Breast epithelium (tissue), 4 donors: ENCODE measurements at regions not wholly inside any gene's neighbourhood (a gene's known extent, or its start where the extent isn't known, plus 50 kb on each side); places are given as distances from the start of the nearest gene placed in this dataset.

Experiments
- DNase-seq, 2 donors: peaks; one replicate each; pipeline ENCODE4 v3.0.0-alpha.2; 2019; ENCODE audit warnings: low spot score in 2 of 2
- H3K27ac ChIP-seq, 2 donors: fragments of 200-600 bp; sonication (generic) in 1 of 2; one replicate each; pipeline ENCODE4 v1.5.1; 2016 to 2019; ENCODE audit warnings: mild to moderate bottlenecking in 1 of 2
- H3K27me3 ChIP-seq, 2 donors: fragments of 200-600 bp; sonication (generic) in 1 of 2; one replicate each; pipeline versions ENCODE4 v1.5.1 to v1.6.0; 2017 to 2019; ENCODE audit warnings: control low read depth in 1 of 2, mild to moderate bottlenecking in 1 of 2
- H3K36me3 ChIP-seq: fragments of 200-600 bp; one replicate; pipeline ENCODE4 v1.5.1; 2019
- H3K4me1 ChIP-seq, 2 donors: fragments of 200-600 bp; sonication (generic); one replicate each; pipeline ENCODE4 v1.5.1; 2016 to 2019; ENCODE audit warnings: control low read depth in 1 of 2
- H3K4me3 ChIP-seq, 3 donors: fragments of 200-600 bp; sonication (generic); 1 replicate in 2 of 3; 2 replicates in 1 of 3; pipeline ENCODE4 v1.5.1; 2016 to 2019; ENCODE audit warnings: mild to moderate bottlenecking in 3 of 3, moderate library complexity in 2 of 3
- H3K9me3 ChIP-seq, 2 donors: fragments of 200-600 bp; sonication (generic) in 1 of 2; one replicate each; pipeline ENCODE4 v1.5.1; 2016 to 2019; ENCODE audit warnings: control low read depth in 1 of 2
- POLR2A ChIP-seq: fragments of 450-650 bp; IDR thresholded peaks from one replicate; pipeline ENCODE4 v1.6.1; 2016; ENCODE audit warnings: antibody characterized with exemption, mild to moderate bottlenecking, moderate library complexity
- POLR2AphosphoS5 ChIP-seq, 3 donors: sonication (generic); formaldehyde crosslinking; IDR thresholded peaks; one replicate each; pipeline ENCODE4 v1.6.1; 2017; ENCODE audit warnings: antibody characterized with exemption in 3 of 3
- intact Hi-C: fragments of 100-400 bp; cut with DNase I; formaldehyde crosslinking; loops from one replicate; pipeline ENCODE4 v1.15.1; 2023; ENCODE audit warnings: low total_unique reads
- TF ChIP-seq, protein P1 (sequence below), 3 donors: fragments of 450-650 bp; IDR thresholded peaks; one replicate each; pipeline ENCODE4 v1.5.1; 2016 to 2017; ENCODE audit warnings: antibody characterized with exemption in 3 of 3, mild to moderate bottlenecking in 3 of 3, moderate library complexity in 3 of 3

DNA sequence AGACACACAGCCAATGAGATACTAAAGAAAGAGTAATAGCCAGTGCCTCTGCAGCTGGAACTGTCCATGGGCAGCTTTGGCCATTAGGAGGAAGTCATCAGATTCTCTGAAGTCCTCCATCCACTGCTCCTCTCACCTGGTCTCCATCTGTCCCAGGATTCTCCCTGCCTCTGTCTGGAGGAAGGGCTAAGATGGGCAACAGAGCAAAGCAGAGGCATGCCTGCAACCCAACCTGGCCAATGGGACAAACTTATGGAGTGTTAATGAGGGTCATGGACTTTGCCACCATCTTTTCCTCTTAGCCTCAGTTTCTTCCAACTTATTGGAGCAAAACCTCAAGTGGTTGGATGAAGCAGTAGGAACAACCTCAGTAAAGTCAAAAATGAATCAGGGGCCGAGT, 91.5 kb upstream of the SIX3 start:
- H3K27ac ChIP-seq: no peak overlapping the region
- H3K27me3 ChIP-seq: peaks cover 0 to 3% of the 10 kb centered on the region in 2 donors
- TF ChIP-seq POLR2AphosphoS5 (IDR thresholded peaks at IDR 0.05) (no peak), POLR2A (no peak)
- TF ChIP-seq, protein P1, sequence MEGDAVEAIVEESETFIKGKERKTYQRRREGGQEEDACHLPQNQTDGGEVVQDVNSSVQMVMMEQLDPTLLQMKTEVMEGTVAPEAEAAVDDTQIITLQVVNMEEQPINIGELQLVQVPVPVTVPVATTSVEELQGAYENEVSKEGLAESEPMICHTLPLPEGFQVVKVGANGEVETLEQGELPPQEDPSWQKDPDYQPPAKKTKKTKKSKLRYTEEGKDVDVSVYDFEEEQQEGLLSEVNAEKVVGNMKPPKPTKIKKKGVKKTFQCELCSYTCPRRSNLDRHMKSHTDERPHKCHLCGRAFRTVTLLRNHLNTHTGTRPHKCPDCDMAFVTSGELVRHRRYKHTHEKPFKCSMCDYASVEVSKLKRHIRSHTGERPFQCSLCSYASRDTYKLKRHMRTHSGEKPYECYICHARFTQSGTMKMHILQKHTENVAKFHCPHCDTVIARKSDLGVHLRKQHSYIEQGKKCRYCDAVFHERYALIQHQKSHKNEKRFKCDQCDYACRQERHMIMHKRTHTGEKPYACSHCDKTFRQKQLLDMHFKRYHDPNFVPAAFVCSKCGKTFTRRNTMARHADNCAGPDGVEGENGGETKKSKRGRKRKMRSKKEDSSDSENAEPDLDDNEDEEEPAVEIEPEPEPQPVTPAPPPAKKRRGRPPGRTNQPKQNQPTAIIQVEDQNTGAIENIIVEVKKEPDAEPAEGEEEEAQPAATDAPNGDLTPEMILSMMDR (IDR thresholded peaks at IDR 0.05): no peak
- no peak for DNase-seq
- H3K4me3 ChIP-seq: no peak overlapping the region
- intact Hi-C loops: no loop called here
- H3K36me3 ChIP-seq: no peaks in the 10 kb centered on the region
- no peaks in the 10 kb centered on the region for H3K9me3 ChIP-seq
- H3K4me1 ChIP-seq: no peaks in the 10 kb centered on the region

DNA sequence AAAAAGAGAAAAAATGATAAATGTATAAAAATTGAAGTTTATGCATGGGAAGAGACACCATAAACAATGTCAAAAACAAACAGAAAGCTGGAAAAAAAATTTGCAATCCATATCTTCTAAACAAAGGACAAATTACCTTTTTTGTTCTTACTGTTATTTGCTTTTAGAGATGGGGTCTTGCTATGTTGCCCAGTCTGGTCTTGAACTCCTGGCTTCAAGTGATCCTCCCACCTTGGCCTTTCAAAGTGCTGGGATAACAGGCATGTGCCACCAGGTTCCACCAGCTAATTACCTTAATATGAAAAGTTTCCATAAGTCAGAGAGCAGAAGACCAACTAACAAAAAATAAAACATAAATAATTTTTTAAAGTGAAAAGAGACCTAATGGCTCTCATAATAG, 90.0 kb upstream of the SIX3 start:
- DNase-seq: no peak
- TF ChIP-seq, protein P1 (IDR thresholded peaks at IDR 0.05): no peak
- TF ChIP-seq POLR2AphosphoS5 (IDR thresholded peaks at IDR 0.05) (no peak), POLR2A (no peak)
- Histone ChIP-seq H3K4me1 (no peaks in the 10 kb centered on the region), H3K27ac (no peak overlapping the region), H3K9me3 (no peaks in the 10 kb centered on the region), H3K36me3 (no peaks in the 10 kb centered on the region), H3K27me3 (peaks cover 0 to 3% of the 10 kb centered on the region in 2 donors), H3K4me3 (no peak overlapping the region)
- intact Hi-C loops: no loop called here

DNA sequence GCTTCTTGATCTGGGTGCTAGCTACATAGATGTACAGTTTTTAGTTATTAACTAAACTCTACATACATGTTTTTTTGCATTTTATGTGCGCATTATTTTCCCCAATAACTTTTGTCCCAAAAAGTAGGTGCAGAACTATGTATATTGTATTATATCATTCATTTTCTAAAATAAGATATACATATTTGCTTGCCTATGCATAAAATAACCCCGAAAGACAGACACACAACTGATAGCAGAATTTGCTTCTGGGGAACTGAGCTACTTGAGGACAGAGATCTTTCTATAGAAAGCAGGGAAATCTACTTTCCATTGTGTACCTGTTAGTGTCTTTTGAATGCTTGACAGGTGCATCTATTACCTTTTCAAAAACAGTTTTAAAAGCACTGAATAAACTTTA, 88.9 kb upstream of the SIX3 start:
- Histone ChIP-seq H3K9me3 (no peaks in the 10 kb centered on the region), H3K4me3 (no peak overlapping the region), H3K27ac (no peak overlapping the region), H3K36me3 (no peaks in the 10 kb centered on the region), H3K27me3 (peaks cover 0 to 3% of the 10 kb centered on the region in 2 donors), H3K4me1 (no peaks in the 10 kb centered on the region)
- intact Hi-C loops: no loop called here
- DNase-seq: no peak
- no peak for TF ChIP-seq POLR2AphosphoS5 (IDR thresholded peaks at IDR 0.05)
- no peak for TF ChIP-seq POLR2A
- TF ChIP-seq, protein P1 (IDR thresholded peaks at IDR 0.05): no peak

GRCh38 chr2:44859337-44859736, 82.2 kb upstream of the SIX3 start:
- Histone ChIP-seq H3K4me3 (no peak overlapping the region), H3K36me3 (no peaks in the 10 kb centered on the region), H3K27me3 (no peaks in the 10 kb centered on the region), H3K4me1 (no peaks in the 10 kb centered on the region), H3K27ac (no peak overlapping the region), H3K9me3 (peaks cover 0 to 11% of the 10 kb centered on the region in 2 donors)
- intact Hi-C loops: no loop called here
- DNase-seq: no peak
- TF ChIP-seq, protein P1 (IDR thresholded peaks at IDR 0.05): no peak
- no peak for TF ChIP-seq POLR2AphosphoS5 (IDR thresholded peaks at IDR 0.05)
- no peak for TF ChIP-seq POLR2A

DNA sequence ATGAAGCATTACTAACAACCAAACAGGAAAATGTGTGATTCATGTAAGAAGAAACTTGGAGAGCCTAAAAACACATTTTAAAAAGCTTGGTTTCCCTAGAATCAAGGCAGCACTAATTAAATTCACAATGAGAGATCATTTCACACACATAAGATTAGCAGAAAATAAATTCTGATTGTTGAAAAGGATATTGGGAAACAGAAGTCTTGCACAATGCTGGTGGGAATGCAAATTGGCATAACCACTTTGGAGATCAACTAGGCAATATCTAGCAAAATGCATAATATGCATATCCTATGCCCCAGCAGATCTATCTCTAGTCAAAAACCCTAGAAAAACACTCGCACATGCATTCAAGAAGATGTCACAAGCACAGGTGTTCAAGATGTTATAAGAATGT, 75.3 kb upstream of the SIX3 start:
- DNase-seq: no peak
- no peaks in the 10 kb centered on the region for H3K9me3 ChIP-seq
- intact Hi-C loops: no loop called here
- H3K27ac ChIP-seq: no peak overlapping the region
- peaks cover 0 to 4% of the 10 kb centered on the region in 2 donors for H3K27me3 ChIP-seq
- H3K4me1 ChIP-seq: no peaks in the 10 kb centered on the region
- H3K36me3 ChIP-seq: no peaks in the 10 kb centered on the region
- TF ChIP-seq, protein P1 (IDR thresholded peaks at IDR 0.05): no peak
- TF ChIP-seq POLR2A (no peak), POLR2AphosphoS5 (IDR thresholded peaks at IDR 0.05) (no peak)
- no peak overlapping the region for H3K4me3 ChIP-seq
